Fibroblast of peridontal ligament (primary cell): ENCODE measurements at regions not wholly inside any gene's neighbourhood (a gene's known extent, or its start where the extent isn't known, plus 50 kb on each side); places are given as distances from the start of the nearest gene placed in this dataset.
"Not testable (repeated sequence)": the region's sequence is repeated elsewhere in the genome, so short reads cannot be mapped to it uniquely, and the experiment has no call there.

Experiments used
- DNase-seq: peaks from one replicate; pipeline ENCODE4 v3.0.0-alpha.2; 2010; ENCODE audit errors: extremely low read depth

- DNase-seq = peak; percentile 97
These were observed 956.2 kb upstream of the LRATD1 start for GRCh38 chr2:13676269-13676668.

- DNase-seq = peak; percentile 58
These were observed 950.6 kb upstream of the LRATD1 start for GRCh38 chr2:13681936-13682335.

- peak; percentile 64 for DNase-seq
These were observed 949.8 kb upstream of the LRATD1 start for GRCh38 chr2:13682540-13683272.

- no peak for DNase-seq
These were observed 946.3 kb upstream of the LRATD1 start for GRCh38 chr2:13686262-13686661.

- no peak for DNase-seq
These were observed 937.8 kb upstream of the LRATD1 start for GRCh38 chr2:13694673-13695072.

- DNase-seq = no peak
These were observed 935.9 kb upstream of the LRATD1 start for GRCh38 chr2:13696601-13697000.

GRCh38 chr2:13698847-13699246 is 933.7 kb upstream of the LRATD1 start:
- DNase-seq = no peak

- DNase-seq = not testable (repeated sequence)
These were observed 932.6 kb upstream of the LRATD1 start for GRCh38 chr2:13699939-13700338.

- no peak for DNase-seq
These were observed 921.4 kb upstream of the LRATD1 start for GRCh38 chr2:13711154-13711553.

GRCh38 chr2:13714466-13714865 is 918.1 kb upstream of the LRATD1 start:
- DNase-seq = no peak

GRCh38 chr2:13725945-13726344 is 906.6 kb upstream of the LRATD1 start:
- no peak for DNase-seq

GRCh38 chr2:13745330-13745729 is 887.2 kb upstream of the LRATD1 start:
- no peak for DNase-seq

GRCh38 chr2:13751955-13752354 is 880.6 kb upstream of the LRATD1 start:
- no peak for DNase-seq

GRCh38 chr2:13758412-13758811 is 874.1 kb upstream of the LRATD1 start:
- no peak for DNase-seq

- DNase-seq = peak; percentile 6
These were observed 864.2 kb upstream of the LRATD1 start for GRCh38 chr2:13768274-13768673.

GRCh38 chr2:13770279-13770678 is 862.2 kb upstream of the LRATD1 start:
- no peak for DNase-seq

- DNase-seq = no peak
These were observed 852.5 kb upstream of the LRATD1 start for GRCh38 chr2:13779996-13780395.

GRCh38 chr2:13791019-13791547 is 841.4 kb upstream of the LRATD1 start:
- no peak for DNase-seq

- DNase-seq = no peak
These were observed 826.0 kb upstream of the LRATD1 start for GRCh38 chr2:13806539-13806938.

- no peak for DNase-seq
These were observed 819.3 kb upstream of the LRATD1 start for GRCh38 chr2:13813236-13813635.

- DNase-seq = no peak
These were observed 814.5 kb upstream of the LRATD1 start for GRCh38 chr2:13818002-13818401.

- no peak for DNase-seq
These were observed 812.6 kb upstream of the LRATD1 start for GRCh38 chr2:13819896-13820295.

- DNase-seq = peak; percentile 78
These were observed 811.1 kb upstream of the LRATD1 start for GRCh38 chr2:13821255-13821880.
